ENCODE measurements at regions not wholly inside any gene's neighbourhood (a gene's known extent, or its start where the extent isn't known, plus 50 kb on each side); places are given as distances from the start of the nearest gene placed in this dataset.

DNA sequence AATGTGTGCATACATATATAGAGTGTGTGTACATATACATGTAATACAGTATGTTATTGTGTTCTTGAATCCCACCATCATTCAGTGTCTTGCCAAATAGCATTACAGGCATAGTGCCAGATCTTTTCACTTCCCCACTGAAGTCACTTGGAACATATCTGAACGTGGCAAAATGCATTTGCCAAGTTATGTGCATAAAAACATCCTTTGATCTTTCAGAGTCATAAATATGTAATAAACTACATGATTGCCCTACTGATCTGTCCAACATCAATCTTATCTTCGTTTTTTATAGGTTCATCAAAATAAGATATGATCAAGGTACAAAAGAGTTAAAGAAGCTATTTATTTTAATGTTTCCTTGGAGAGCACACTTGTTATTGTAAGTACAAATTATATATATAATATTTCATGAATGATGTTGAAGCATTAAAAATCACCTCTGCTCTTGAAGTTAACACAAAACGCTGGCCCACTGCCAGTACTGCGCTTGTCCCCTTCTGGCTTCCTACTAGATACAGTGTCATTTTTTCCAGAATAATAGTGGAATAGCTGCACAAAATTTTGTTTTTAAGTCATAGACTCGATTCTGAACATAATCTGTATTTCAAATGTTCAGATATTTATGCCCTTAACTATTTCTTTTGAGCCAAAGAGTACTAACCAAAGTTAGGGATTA, 549.5 kb upstream of the ARRDC4 start:
- no peak for DNase-seq

- no peak for DNase-seq
Observed at GRCh38 chr15:97420130-97420529, 540.4 kb upstream of the ARRDC4 start.

- no peak for DNase-seq
Observed at GRCh38 chr15:97425596-97425995, 534.9 kb upstream of the ARRDC4 start.

DNA sequence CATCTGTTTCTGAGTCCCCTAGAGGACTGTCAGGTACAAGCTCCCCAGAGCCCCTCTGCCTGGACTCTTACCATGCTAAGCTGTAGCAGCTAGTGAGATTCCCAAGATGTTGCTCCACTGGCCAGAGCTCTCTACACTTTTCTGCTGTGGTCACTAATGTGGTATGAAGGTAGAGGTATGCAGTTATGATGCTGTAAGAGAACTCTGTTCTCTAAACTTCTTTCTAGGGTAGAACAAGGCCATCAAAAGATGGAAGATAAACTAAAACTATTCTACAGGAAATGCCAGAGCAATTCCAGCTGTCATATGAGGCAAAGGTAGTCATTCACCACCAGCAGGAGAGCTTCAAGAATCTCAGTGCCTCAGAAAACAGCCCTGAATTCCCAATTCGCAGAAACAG, 517.4 kb upstream of the ARRDC4 start:
- DNase-seq: no peak

- no peak for DNase-seq
Observed at GRCh38 chr15:97446138-97446537, 514.4 kb upstream of the ARRDC4 start.

DNA sequence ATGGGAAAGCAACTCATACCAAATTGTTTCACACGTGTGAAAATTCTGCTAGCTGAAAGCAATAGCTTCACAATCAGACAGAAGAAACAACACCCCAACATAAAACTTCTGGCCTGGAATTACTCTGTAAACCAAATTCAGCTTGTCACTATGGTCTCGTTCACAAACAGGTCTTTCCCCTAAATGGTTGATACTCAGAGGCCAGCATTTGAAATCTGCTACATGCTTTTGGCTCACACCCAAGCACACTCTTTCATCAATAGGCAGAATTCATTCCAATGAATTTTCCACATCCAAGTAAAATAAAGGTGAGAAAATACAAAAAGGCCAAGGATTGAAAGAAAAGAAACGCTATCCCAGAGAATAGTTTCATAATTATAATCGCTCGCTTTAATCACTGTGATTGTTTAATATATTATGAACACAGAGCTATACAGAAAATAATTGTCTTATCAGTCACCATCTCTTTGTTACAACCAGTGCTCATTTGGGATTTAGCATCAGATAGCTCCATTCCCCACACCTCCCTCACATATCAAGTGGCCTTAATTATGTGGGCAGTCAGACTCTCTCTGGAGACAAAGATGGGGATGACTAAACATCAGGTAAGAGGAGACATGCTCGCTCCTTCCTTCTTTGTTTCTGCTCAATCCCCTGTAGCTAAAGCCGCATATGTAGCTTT, 503.8 kb upstream of the ARRDC4 start:
- DNase-seq: no peak

DNA sequence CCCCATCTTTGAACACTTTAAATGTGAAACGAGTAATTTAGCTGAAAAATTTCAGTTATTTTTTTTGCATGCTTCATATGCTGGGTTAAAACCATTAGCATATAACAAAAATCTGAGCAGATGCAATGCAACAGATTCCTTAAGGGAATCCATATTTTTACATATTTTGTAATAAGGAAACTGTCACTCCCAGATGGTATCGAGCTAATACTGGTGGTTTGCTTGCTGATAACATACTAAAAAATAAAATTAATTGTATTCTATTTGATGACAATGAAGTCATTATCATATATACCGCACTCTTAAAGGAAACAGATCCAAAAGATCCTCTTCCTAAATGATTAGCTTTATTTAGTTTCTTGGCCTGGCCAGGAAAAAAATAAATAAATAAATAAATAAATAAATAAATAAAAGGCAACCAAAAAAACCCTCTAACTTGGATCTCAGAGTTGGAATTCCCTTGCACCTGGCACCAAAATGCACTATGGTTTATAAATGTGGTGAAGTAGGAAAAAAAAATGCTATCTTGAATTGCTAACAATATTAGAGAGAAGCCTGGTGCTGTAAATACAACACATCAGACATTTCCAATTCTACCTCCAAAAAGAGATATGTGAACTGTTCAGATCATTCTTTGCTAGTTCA, 503.2 kb upstream of the ARRDC4 start:
- no peak for DNase-seq

DNA sequence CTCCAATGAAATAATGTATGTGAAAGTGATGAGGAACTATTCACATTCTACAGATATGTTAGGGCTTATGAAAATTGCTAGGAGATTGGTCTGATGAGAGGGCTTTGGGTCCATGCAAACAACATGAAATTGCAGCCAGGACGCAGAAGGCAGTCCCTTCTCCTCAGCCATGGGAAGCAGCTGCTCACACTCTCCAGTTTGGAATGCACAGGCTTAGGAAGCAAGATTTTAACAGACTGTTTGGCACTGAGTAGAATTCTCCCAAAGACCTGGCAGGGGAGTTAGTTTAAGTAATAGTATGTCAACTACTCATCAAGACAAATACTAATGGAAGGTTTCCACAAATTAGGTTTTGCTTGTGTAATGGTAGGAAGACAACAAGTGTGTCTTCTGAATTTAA, 500.7 kb upstream of the ARRDC4 start:
- no peak for DNase-seq

DNA sequence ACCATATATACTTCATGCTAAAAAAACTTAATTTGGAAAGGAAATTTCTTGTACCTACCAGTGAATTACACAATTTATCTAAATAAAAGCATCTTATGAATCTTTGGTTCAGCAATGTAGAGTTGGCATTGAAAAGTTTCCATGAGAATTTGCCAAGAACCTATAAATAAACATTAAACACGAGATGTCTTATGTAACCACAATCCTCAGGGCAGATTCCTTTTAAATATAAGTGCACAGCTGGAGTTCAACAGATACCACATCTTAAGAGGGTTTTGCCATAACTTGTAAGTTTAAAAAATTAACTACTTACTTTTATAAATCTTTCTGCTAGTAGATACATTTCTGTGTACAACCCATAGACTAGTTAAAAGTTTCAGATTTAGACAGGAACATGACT, 499.3 kb upstream of the ARRDC4 start:
- DNase-seq: no peak

DNA sequence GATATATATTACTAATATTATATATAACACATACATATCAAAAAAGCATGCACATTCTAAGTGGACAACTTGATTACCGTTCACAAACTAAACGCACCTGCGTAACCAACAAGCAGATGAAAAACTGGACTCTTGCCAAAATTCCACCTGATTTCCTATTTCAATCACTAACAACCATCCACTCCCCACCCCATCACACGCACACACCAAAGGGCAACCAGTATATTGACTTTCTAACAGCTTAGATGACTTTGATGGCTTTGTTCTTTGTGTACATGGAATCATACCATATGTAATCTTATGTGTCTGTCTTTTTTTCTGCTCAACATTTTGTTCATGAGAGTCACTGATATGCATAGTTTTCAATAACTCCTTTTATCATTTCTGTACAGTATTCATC, 496.8 kb upstream of the ARRDC4 start:
- DNase-seq: no peak

DNA sequence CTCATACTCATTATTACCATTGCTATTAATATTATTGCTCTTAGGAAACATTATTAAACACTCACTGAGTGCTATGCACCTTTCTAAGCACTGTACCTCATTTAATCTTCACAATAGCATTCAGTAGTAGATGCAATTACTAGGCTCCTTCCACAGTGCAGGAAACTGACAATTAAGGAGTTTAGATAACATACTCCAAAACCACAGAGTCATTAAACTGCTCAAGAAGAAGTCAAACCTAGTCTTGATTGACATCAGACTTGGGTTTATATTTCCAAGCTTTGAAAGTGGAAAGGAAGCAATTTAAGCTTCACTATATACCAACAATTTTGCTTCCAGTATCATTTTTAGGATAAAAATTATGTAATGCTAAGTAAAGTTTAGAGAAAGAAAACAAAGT, 490.1 kb upstream of the ARRDC4 start:
- DNase-seq: no peak

DNA sequence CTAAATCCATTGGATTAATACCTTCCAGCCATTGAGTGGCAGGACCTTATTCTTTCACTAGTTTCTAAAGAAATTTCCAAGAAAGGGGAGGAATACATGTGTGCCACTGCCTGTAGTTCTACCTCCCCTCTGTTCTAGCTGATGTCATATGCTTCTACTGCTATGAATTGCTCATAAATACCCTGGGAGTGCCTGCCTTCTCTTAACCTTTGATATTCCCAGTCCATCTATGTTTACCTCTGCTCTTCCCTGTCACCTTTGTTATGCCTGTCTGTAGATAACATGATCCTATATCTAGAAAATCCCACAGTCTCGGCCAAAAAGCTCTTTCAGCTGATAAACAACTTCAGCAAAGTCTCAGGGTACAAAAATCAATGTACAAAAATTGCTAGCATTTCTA, 486.9 kb upstream of the ARRDC4 start:
- DNase-seq: no peak

- no peak for DNase-seq
Observed at GRCh38 chr15:97479957-97480356, 480.5 kb upstream of the ARRDC4 start.

DNA sequence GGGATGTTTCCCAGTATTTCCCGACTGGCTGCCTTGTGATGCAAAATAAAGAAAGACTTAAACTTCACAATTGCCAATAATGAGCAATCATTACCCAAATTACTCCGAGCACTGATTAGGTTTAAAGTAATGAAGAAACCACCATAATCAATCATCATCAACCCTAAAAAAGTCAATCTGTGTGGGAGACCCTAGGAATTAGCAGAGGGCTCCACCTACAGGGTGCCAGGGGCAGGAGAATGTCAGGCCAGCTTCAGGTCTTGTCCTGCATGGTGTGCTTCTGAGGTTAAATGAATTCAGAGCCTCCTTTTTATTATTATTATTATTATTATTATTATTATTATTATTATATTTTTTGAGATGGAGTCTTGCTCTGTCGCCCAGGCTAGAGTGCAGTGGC, 478.0 kb upstream of the ARRDC4 start:
- no peak for DNase-seq

- DNase-seq: no peak
Observed at GRCh38 chr15:97483232-97483631, 477.3 kb upstream of the ARRDC4 start.

GRCh38 chr15:97490429-97490828, 470.1 kb upstream of the ARRDC4 start:
- no peak for DNase-seq

DNA sequence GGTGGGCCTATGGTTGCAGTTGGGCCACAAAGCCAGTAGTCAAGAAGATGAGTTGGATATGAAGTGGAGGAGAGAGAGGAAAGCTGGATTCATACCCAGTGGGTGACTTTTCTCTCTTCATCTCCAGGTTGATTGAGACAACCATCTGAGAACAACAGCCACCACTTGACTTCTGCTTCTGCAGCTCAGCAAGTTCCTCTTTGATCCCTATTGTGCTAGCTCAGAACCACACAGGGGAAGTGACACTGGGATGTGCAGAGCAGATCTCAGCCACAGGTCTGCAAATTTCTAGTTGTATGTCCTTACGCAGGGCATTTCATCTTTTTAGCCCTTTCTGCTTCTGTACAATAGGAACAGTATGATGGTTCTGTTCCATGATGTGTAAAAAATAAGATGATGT, 459.2 kb upstream of the ARRDC4 start:
- DNase-seq: no peak

DNA sequence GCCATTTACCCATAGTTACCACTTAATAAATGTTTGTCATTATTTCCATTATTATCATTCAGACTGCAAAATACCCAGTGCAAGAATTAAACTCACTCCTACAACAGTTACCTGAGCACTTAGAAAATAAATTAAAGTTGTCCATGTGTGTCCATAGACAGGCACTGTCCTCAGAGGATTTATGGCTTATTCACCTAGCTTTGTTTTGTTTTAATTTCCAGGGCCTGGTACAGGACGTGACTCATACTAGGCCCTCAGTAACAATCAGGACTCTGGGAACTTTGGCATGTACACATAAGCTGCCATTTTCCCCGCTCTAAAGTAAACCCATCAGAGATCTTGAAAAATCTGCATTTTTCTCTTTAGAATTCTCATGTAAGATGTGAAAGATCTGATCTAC, 458.5 kb upstream of the ARRDC4 start:
- no peak for DNase-seq

- DNase-seq: no peak
Observed at GRCh38 chr15:97504031-97504792, 456.3 kb upstream of the ARRDC4 start.

DNA sequence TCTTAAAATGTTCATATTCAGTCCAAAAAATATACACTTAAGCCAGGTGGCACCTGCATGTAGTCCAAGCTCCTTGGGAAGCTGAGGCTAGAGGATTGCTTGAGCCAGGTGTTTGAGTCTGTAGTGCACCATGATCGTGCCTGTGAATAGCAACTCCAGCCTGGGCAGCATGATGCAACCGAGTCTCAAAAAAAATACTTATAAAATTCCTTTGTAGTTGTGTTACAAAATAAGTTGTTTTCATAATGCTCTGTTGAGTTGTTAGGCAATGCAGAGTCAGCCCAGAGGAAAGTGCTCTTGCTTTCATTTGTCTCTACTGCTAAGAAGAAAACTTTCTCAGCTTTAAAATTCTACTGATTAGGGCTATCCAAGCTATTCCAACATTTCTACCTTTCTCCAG, 442.8 kb upstream of the ARRDC4 start:
- DNase-seq: no peak

DNA sequence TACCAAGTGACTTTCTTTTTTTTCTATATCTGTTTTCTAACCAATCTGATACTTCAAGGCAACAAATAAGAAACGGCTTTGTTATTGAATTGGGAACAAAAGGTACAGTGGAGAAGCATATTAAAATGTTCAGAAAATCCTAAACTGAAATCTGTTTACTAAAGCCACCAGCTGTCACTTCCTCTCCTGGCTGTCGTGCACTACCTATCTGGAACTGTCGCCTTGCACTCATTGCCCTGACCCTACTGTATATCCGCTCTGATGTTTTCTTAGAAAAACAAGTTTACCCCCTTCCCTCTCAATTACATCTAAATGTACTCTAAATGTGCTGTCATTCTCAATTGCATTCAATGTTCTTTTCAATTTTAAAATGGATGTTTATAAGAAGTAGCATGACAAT, 439.8 kb upstream of the ARRDC4 start:
- DNase-seq: no peak

DNA sequence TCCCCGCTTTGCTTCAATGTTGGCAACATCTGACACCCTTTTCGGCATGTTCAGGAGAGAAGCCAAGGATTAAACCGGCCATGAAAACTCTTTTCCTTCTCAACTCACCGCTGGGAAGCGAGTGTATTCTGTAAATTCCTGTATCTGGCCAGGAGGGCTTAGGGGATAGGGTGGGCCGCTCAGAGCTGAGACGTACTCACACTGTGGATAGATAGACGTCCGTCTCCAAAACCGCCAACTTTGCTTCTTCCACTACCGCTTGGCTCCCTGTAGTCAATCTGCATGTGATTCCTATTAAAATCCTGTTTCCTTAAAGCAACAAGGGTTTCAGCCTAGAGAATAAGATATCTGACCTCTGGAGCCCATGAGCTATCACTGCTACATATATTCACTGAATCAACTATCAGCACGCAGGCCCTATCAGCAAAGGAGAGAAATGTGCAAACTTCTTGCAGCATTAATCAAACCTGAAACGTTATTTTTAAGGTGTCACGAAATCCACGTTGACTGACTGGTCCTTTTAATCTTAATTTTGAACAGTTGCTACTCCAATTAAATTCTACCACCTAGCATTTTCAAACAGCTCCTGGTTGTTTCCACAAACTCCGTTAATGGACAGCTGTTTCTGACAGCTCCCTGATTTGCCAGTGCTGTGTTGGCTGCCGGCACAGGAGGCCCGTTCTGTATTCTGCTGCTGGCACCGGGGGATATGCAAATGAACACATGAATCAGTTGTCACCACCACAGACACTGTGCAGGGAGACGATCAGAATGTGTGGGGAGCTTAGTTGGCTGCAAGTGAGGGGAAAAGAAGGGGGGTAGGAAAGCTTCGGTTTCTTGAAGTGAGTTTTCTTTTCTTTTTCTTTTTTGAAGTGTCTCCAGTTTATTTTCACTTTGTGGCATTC, 438.9 kb upstream of the ARRDC4 start:
- DNase-seq: no peak

GRCh38 chr15:97522347-97522746, 438.2 kb upstream of the ARRDC4 start:
- DNase-seq: no peak

Measured in DMS 273 treated with DMSO at 0.1 percent for 48 hours (cell line).